ENCODE measurements at regions not wholly inside any gene's neighbourhood (a gene's known extent, or its start where the extent isn't known, plus 50 kb on each side); places are given as distances from the start of the nearest gene placed in this dataset.

DNA sequence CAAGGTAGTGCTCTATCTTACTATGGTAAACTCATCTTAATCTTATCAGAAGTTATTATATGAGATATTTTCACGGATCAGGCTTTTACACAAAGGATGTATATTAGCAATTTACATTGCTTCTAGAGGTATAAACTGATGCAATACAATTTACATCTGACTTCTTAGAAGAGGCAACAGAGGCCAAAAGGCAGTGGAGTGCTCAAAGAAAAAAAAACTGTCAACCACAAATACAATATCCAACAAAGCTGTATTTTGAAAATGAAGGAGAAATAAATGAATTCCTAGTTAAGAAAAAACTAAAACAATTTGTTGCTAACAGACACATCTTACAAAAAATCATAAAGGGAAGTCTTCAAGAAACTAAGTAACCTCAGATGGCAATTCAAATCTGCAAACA lies 1031.5 kb upstream of the CNTNAP5 start:
- no peak for TF ChIP-seq SMARCC2 (IDR thresholded peaks at IDR 0.05; ENCODE audit: low read depth)
- TF ChIP-seq USF2 (CRISPR knock-in tag; IDR thresholded peaks at IDR 0.05) = no peak
- no peak for TF ChIP-seq TFE3 (CRISPR knock-in tag; IDR thresholded peaks at IDR 0.05)
- no peak for TF ChIP-seq CTCF (IDR thresholded peaks at IDR 0.05 in 2 of 3, conservative IDR thresholded peaks at IDR 0.05 in 1 of 3; ENCODE audit: insufficient read depth in 2 of 3, low read depth in 1 of 3, low read length in 3 of 3)
- no peak for TF ChIP-seq CREB5 (CRISPR knock-in tag; IDR thresholded peaks at IDR 0.05)
- no peak for TF ChIP-seq CREB1 (IDR thresholded peaks at IDR 0.05)
- no peak for TF ChIP-seq CREB1 (CRISPR knock-in tag; IDR thresholded peaks at IDR 0.05)
- TF ChIP-seq HOXB6 (CRISPR knock-in tag; IDR thresholded peaks at IDR 0.05; ENCODE audit: borderline replicate concordance) = no peak
- no peak for TF ChIP-seq POLR2AphosphoS5 (IDR thresholded peaks at IDR 0.05; ENCODE audit: control insufficient read depth, insufficient read depth, low read depth, low read length)
- TF ChIP-seq MAFK (IDR thresholded peaks at IDR 0.05; ENCODE audit: low read length) = no peak
- no peak for TF ChIP-seq MYC (IDR thresholded peaks at IDR 0.05; ENCODE audit: low read depth, low read length)
- TF ChIP-seq MYC (CRISPR knock-in tag; IDR thresholded peaks at IDR 0.05; ENCODE audit: borderline replicate concordance, low read depth) = no peak
